ENCODE measurements at regions not wholly inside any gene's neighbourhood (a gene's known extent, or its start where the extent isn't known, plus 50 kb on each side); places are given as distances from the start of the nearest gene placed in this dataset.
A peak's percentile ranks its signal among the peaks of the same experiment; 100 is the strongest.

DNA sequence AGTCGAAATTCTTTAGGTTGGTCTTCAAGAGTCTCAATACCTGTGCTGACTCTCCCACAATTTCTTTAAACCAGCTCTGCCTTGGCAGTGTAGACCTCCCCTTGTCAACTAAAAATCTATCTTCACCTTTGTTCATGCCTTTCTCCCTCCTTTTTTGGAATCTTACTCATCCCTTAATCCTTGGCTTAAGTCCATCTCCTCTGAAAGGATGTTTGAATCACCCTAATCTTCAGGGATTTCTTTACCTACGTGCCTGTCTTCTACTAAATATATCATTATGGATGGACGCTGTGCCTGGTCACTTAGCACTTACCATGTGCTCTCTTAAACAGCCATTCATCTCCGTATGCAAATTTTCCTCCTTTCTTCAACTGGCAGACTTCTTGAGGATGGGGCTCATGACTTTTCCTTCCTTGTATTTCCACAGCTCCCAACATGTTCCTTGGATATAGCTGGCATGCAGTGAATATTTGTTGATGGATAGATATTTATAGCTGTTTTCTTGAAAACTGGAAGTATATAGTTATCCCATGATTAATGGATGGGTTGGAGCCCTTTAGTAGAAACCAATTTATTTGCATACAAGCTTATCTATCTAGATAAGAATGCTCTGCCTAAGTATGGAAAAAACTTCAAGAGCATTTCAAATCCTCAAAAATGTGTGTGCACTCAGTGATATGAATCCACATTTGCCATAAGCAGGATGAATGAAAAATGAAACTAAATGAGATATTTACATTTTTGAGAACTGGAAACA, 166.6 kb downstream of the SPRY1 start (continued):
- TF ChIP-seq, protein P1, sequence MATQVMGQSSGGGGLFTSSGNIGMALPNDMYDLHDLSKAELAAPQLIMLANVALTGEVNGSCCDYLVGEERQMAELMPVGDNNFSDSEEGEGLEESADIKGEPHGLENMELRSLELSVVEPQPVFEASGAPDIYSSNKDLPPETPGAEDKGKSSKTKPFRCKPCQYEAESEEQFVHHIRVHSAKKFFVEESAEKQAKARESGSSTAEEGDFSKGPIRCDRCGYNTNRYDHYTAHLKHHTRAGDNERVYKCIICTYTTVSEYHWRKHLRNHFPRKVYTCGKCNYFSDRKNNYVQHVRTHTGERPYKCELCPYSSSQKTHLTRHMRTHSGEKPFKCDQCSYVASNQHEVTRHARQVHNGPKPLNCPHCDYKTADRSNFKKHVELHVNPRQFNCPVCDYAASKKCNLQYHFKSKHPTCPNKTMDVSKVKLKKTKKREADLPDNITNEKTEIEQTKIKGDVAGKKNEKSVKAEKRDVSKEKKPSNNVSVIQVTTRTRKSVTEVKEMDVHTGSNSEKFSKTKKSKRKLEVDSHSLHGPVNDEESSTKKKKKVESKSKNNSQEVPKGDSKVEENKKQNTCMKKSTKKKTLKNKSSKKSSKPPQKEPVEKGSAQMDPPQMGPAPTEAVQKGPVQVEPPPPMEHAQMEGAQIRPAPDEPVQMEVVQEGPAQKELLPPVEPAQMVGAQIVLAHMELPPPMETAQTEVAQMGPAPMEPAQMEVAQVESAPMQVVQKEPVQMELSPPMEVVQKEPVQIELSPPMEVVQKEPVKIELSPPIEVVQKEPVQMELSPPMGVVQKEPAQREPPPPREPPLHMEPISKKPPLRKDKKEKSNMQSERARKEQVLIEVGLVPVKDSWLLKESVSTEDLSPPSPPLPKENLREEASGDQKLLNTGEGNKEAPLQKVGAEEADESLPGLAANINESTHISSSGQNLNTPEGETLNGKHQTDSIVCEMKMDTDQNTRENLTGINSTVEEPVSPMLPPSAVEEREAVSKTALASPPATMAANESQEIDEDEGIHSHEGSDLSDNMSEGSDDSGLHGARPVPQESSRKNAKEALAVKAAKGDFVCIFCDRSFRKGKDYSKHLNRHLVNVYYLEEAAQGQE (IDR thresholded peaks at IDR 0.05; ENCODE audit: borderline replicate concordance), result no peak

DNA sequence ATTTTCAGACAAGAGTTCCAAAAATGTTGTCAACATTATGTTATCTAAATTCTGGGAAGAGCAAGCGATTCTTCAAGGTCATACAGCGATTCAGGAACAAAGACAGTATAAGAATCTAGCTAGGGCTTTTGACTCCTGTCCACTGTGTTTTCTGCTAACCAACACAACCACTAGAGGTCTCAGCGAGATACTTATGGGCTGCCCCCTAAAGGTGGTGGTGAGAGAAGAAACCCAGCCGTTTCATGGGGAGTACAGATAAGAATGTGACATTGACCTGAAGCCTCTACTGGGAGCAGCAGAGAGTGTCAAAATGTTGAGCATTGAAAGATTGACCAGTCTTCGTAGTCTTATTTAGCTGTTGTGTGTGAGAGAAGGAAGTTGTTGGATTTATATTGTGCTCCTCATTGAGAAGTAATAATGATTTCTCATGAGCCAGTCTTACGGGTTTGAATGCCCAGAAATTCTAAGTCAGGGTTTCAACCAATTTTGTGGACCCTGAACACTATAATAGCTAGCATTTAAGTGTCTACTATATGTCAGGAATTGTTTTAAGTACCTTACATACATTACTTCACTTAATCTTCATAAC, 168.3 kb downstream of the SPRY1 start:
- H3K79me2 ChIP-seq (replicated peaks; ENCODE audit: insufficient read depth, low read length), result no peaks in the 10 kb centered on the region
- H3K4me2 ChIP-seq (ENCODE audit: low read length), result no peak overlapping the region
- no peak overlapping the region for H3K4me3 ChIP-seq (ENCODE audit: low read length)
- no peak overlapping the region for H3K9ac ChIP-seq (ENCODE audit: low read length)
- TF ChIP-seq, protein P2, sequence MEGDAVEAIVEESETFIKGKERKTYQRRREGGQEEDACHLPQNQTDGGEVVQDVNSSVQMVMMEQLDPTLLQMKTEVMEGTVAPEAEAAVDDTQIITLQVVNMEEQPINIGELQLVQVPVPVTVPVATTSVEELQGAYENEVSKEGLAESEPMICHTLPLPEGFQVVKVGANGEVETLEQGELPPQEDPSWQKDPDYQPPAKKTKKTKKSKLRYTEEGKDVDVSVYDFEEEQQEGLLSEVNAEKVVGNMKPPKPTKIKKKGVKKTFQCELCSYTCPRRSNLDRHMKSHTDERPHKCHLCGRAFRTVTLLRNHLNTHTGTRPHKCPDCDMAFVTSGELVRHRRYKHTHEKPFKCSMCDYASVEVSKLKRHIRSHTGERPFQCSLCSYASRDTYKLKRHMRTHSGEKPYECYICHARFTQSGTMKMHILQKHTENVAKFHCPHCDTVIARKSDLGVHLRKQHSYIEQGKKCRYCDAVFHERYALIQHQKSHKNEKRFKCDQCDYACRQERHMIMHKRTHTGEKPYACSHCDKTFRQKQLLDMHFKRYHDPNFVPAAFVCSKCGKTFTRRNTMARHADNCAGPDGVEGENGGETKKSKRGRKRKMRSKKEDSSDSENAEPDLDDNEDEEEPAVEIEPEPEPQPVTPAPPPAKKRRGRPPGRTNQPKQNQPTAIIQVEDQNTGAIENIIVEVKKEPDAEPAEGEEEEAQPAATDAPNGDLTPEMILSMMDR (IDR thresholded peaks at IDR 0.05; ENCODE audit: poor library complexity, severe bottlenecking), result peak; percentile 14
- no peak for TF ChIP-seq POLR2AphosphoS5 (IDR thresholded peaks at IDR 0.05)
- no peak for TF ChIP-seq MXI1 (conservative IDR thresholded peaks at IDR 0.05; ENCODE audit: poor library complexity, severe bottlenecking)
- TF ChIP-seq, protein P1 (IDR thresholded peaks at IDR 0.05; ENCODE audit: borderline replicate concordance), result no peak
- no peak overlapping the region for H2AFZ ChIP-seq (ENCODE audit: low read depth, low read length)
- H3K9me2 ChIP-seq (ENCODE audit: insufficient read depth, low read length), result no peaks in the 10 kb centered on the region
- H3K9me3 ChIP-seq (ENCODE audit: low read length), result no peaks in the 10 kb centered on the region
- H3K27me3 ChIP-seq (ENCODE audit: insufficient read depth, low read depth, low read length), result no peaks in the 10 kb centered on the region
- H3F3A ChIP-seq (ENCODE audit: insufficient read depth, low read length, poor library complexity, severe bottlenecking), result no peaks in the 10 kb centered on the region
- H3K36me3 ChIP-seq (ENCODE audit: insufficient read depth, low read length), result no peaks in the 10 kb centered on the region
- no peak overlapping the region for H3K27ac ChIP-seq (ENCODE audit: low read length)
- H4K20me1 ChIP-seq (ENCODE audit: insufficient read depth), result no peaks in the 10 kb centered on the region

DNA sequence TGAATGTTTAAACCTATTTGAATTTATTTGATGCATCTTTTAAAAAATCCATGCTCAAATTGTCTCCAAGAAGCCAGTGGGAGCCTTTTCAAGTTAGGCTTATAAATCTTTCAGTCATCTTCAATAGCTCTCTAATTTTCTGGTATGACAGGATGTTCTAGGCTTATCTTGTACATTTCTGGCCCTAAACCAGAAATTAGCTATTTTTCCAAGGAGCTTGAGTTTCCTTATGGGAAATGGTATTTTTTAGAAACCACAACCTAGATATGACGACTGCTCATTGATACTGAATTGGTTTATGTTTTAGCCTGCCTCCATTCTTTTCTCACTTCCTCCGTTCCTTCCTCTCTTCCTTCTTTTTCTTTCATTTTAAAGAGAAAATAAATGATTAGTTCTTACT, 172.3 kb downstream of the SPRY1 start:
- Histone ChIP-seq H3K27me3 (ENCODE audit: insufficient read depth, low read depth, low read length) (no peaks in the 10 kb centered on the region), H3K4me3 (ENCODE audit: low read length) (no peak overlapping the region), H3K9me3 (ENCODE audit: low read length) (no peaks in the 10 kb centered on the region), H3F3A (ENCODE audit: insufficient read depth, low read length, poor library complexity, severe bottlenecking) (no peaks in the 10 kb centered on the region), H3K9me2 (ENCODE audit: insufficient read depth, low read length) (no peaks in the 10 kb centered on the region), H3K9ac (ENCODE audit: low read length) (no peak overlapping the region), H4K20me1 (ENCODE audit: insufficient read depth) (no peaks in the 10 kb centered on the region), H2AFZ (ENCODE audit: low read depth, low read length) (no peak overlapping the region), H3K79me2 (replicated peaks; ENCODE audit: insufficient read depth, low read length) (no peaks in the 10 kb centered on the region), H3K36me3 (ENCODE audit: insufficient read depth, low read length) (no peaks in the 10 kb centered on the region), H3K4me2 (ENCODE audit: low read length) (no peak overlapping the region), H3K27ac (ENCODE audit: low read length) (no peak overlapping the region)
- TF ChIP-seq EZH2 (IDR thresholded peaks at IDR 0.05; ENCODE audit: borderline replicate concordance, insufficient read depth, low read length, poor library complexity, severe bottlenecking) (no peak), EP300 (conservative IDR thresholded peaks at IDR 0.05; ENCODE audit: poor library complexity, severe bottlenecking) (no peak), POLR2AphosphoS5 (IDR thresholded peaks at IDR 0.05) (no peak), RAD21 (conservative IDR thresholded peaks at IDR 0.05) (no peak), MXI1 (conservative IDR thresholded peaks at IDR 0.05; ENCODE audit: poor library complexity, severe bottlenecking) (no peak), SMC3 (conservative IDR thresholded peaks at IDR 0.05; ENCODE audit: poor library complexity) (no peak)
- TF ChIP-seq, protein P2 (IDR thresholded peaks at IDR 0.05; ENCODE audit: poor library complexity, severe bottlenecking), result no peak

All from neural cell (in vitro differentiated cells).